Astrocyte (in vitro differentiated cells and primary cell): ENCODE measurements at regions not wholly inside any gene's neighbourhood (a gene's known extent, or its start where the extent isn't known, plus 50 kb on each side); places are given as distances from the start of the nearest gene placed in this dataset.
A peak's percentile ranks its signal among the peaks of the same experiment; 100 is the strongest.

ENCODE experiments used
- DNase-seq: peaks from one replicate; pipeline ENCODE4 v3.0.0-alpha.2; 2010; ENCODE audit warnings: low read depth
- FAIRE-seq: peaks from 2 replicates; lab custom pipeline; 2011; peaks lifted over from hg19 to GRCh38; lab: Jason Lieb, UNC
- H2AFZ ChIP-seq: 2 replicates; pipeline ENCODE4 v1.6.0; 2012; ENCODE audit warnings: low read depth, low read length, inconsistent platforms
- H3K27ac ChIP-seq: 2 replicates; pipeline ENCODE4 v1.5.1; 2011; ENCODE audit warnings: low read depth, low read length, inconsistent platforms
- H3K27me3 ChIP-seq: 2 replicates; pipeline ENCODE4 v1.6.0; 2011; ENCODE audit warnings: low read length, inconsistent platforms; ENCODE audit not compliant: insufficient read depth
- H3K36me3 ChIP-seq: 2 replicates; pipeline ENCODE4 v1.5.1; 2011; ENCODE audit warnings: low read length, inconsistent platforms; ENCODE audit not compliant: insufficient read depth
- H3K4me1 ChIP-seq: 2 replicates; pipeline ENCODE4 v1.5.1; 2011; ENCODE audit warnings: low read length, inconsistent platforms; ENCODE audit not compliant: insufficient read depth
- H3K4me2 ChIP-seq: 2 replicates; pipeline ENCODE4 v1.6.0; 2012; ENCODE audit warnings: low read length, inconsistent platforms
- H3K4me3 ChIP-seq: 2 replicates; pipeline ENCODE4 v1.5.1; 2011; ENCODE audit warnings: low read depth, mild to moderate bottlenecking, low read length, inconsistent platforms; ENCODE audit not compliant: insufficient read depth
- H3K79me2 ChIP-seq: 2 replicates; pipeline ENCODE4 v1.6.0; 2012; ENCODE audit warnings: mild to moderate bottlenecking, low read length, inconsistent platforms; ENCODE audit not compliant: insufficient read depth
- H3K9ac ChIP-seq: 2 replicates; pipeline ENCODE4 v1.6.0; 2012; ENCODE audit warnings: mild to moderate bottlenecking, low read length, inconsistent platforms
- H3K9me3 ChIP-seq: 2 replicates; pipeline ENCODE4 v1.5.1; 2012; ENCODE audit warnings: low read depth, mild to moderate bottlenecking, low read length, inconsistent platforms; ENCODE audit not compliant: insufficient read depth
- H4K20me1 ChIP-seq: 2 replicates; pipeline ENCODE4 v1.6.0; 2012; ENCODE audit warnings: low read length, inconsistent platforms; ENCODE audit not compliant: insufficient read depth
- H3K27ac Mint-ChIP-seq: one replicate; pipeline ENCODE4 v1.8.0; 2021; ENCODE audit warnings: mild to moderate bottlenecking, mixed read lengths; ENCODE audit not compliant: unreplicated experiment
- H3K27me3 Mint-ChIP-seq: one replicate; pipeline ENCODE4 v1.8.0; 2021; ENCODE audit warnings: low read depth, mixed read lengths; ENCODE audit not compliant: unreplicated experiment
- H3K36me3 Mint-ChIP-seq: one replicate; pipeline ENCODE4 v1.8.0; 2021; ENCODE audit warnings: low read depth, mixed read lengths; ENCODE audit not compliant: unreplicated experiment
- H3K4me1 Mint-ChIP-seq: one replicate; pipeline ENCODE4 v1.8.0; 2021; ENCODE audit warnings: low read depth, mixed read lengths; ENCODE audit not compliant: unreplicated experiment
- H3K4me3 Mint-ChIP-seq: one replicate; pipeline ENCODE4 v1.8.0; 2021; ENCODE audit warnings: mild to moderate bottlenecking, moderate library complexity, mixed read lengths; ENCODE audit not compliant: unreplicated experiment
- H3K9me3 Mint-ChIP-seq: one replicate; pipeline ENCODE4 v1.8.0; 2021; ENCODE audit warnings: mild to moderate bottlenecking, mixed read lengths; ENCODE audit not compliant: unreplicated experiment
- CTCF ChIP-seq: IDR thresholded peaks from 2 replicates; pipeline ENCODE4 v1.5.1; 2011; ENCODE audit warnings: low read depth, mild to moderate bottlenecking, inconsistent platforms, low read length, moderate library complexity; ENCODE audit not compliant: insufficient read depth
- EZH2 ChIP-seq: IDR thresholded peaks from 2 replicates; pipeline ENCODE4 v1.6.1; 2012; ENCODE audit warnings: mild to moderate bottlenecking, low read length, inconsistent platforms; ENCODE audit not compliant: insufficient read depth

GRCh38 chr22:48653306-48653705 is 1174.4 kb downstream of the BRD1 start:
- H3K9me3 ChIP-seq, result no peaks in the 10 kb centered on the region

GRCh38 chr22:48652796-48653195 is 1174.9 kb downstream of the BRD1 start:
- Histone ChIP-seq H3K36me3 (no peaks in the 10 kb centered on the region), H3K4me2 (no peak overlapping the region), H3K27me3 (no peaks in the 10 kb centered on the region), H3K27ac (no peak overlapping the region), H3K9me3 (no peaks in the 10 kb centered on the region), H3K4me3 (no peak overlapping the region), H4K20me1 (no peaks in the 10 kb centered on the region), H3K79me2 (no peaks in the 10 kb centered on the region), H3K4me1 (peaks cover 9% of the 10 kb centered on the region), H2AFZ (no peak overlapping the region), H3K9ac (no peak overlapping the region)
- DNase-seq (no peak), FAIRE-seq (no peak)
- TF ChIP-seq EZH2 (no peak), CTCF (no peak)
- peaks cover 6% of the 10 kb centered on the region for H3K36me3 Mint-ChIP-seq
- H3K4me3 Mint-ChIP-seq, result no peak overlapping the region
- no peak overlapping the region for H3K27ac Mint-ChIP-seq
- H3K27me3 Mint-ChIP-seq, result peaks cover 3% of the 10 kb centered on the region
- no peaks in the 10 kb centered on the region for H3K9me3 Mint-ChIP-seq
- peaks cover 5% of the 10 kb centered on the region for H3K4me1 Mint-ChIP-seq

More at GRCh38 chr22:48653306-48653705, 1174.4 kb downstream of the BRD1 start:
- no peak overlapping the region for H3K4me2 ChIP-seq
- H3K27ac Mint-ChIP-seq, result no peak overlapping the region
- H3K9ac ChIP-seq, result no peak overlapping the region
- H4K20me1 ChIP-seq, result no peaks in the 10 kb centered on the region
- no peak for FAIRE-seq
- H3K4me1 ChIP-seq, result peaks cover 9% of the 10 kb centered on the region
- H3K36me3 ChIP-seq, result no peaks in the 10 kb centered on the region
- H3K9me3 Mint-ChIP-seq, result no peaks in the 10 kb centered on the region
- no peaks in the 10 kb centered on the region for H3K79me2 ChIP-seq
- no peak overlapping the region for H3K4me3 Mint-ChIP-seq
- no peak for DNase-seq
- H3K27ac ChIP-seq, result no peak overlapping the region
- no peak overlapping the region for H3K4me3 ChIP-seq
- no peak overlapping the region for H2AFZ ChIP-seq
- peaks cover 5% of the 10 kb centered on the region for H3K4me1 Mint-ChIP-seq
- H3K27me3 ChIP-seq, result no peaks in the 10 kb centered on the region
- TF ChIP-seq CTCF, result no peak
- TF ChIP-seq EZH2, result no peak
- peaks cover 5% of the 10 kb centered on the region for H3K27me3 Mint-ChIP-seq
- peaks cover 6% of the 10 kb centered on the region for H3K36me3 Mint-ChIP-seq

GRCh38 chr22:48651981-48652538 is 1175.6 kb downstream of the BRD1 start:
- no peaks in the 10 kb centered on the region for H3K27me3 Mint-ChIP-seq
- Histone ChIP-seq H4K20me1 (no peaks in the 10 kb centered on the region), H3K27ac (no peak overlapping the region), H3K27me3 (no peaks in the 10 kb centered on the region), H3K4me1 (peaks cover 9% of the 10 kb centered on the region), H3K9ac (no peak overlapping the region), H3K9me3 (no peaks in the 10 kb centered on the region), H3K4me2 (no peak overlapping the region), H3K79me2 (no peaks in the 10 kb centered on the region), H3K36me3 (no peaks in the 10 kb centered on the region), H2AFZ (no peak overlapping the region), H3K4me3 (no peak overlapping the region)
- DNase-seq, result peak; percentile 21
- H3K27ac Mint-ChIP-seq, result no peak overlapping the region
- H3K4me3 Mint-ChIP-seq, result no peak overlapping the region
- no peaks in the 10 kb centered on the region for H3K9me3 Mint-ChIP-seq
- FAIRE-seq, result no peak
- TF ChIP-seq EZH2, result no peak
- H3K36me3 Mint-ChIP-seq, result peaks cover 6% of the 10 kb centered on the region
- H3K4me1 Mint-ChIP-seq, result peaks cover 5% of the 10 kb centered on the region
